Gastroesophageal sphincter (tissue), 4 donors: ENCODE measurements at regions not wholly inside any gene's neighbourhood (a gene's known extent, or its start where the extent isn't known, plus 50 kb on each side); places are given as distances from the start of the nearest gene placed in this dataset.
"Not testable (repeated sequence)": the region's sequence is repeated elsewhere in the genome, so short reads cannot be mapped to it uniquely, and the experiment has no call there.

Experiments used
- ATAC-seq: fragments of 150-250 bp; one replicate; pipeline ENCODE4 v1.9.1; 2016; ENCODE audit warnings: mild to moderate bottlenecking, moderate library complexity
- H3K27ac ChIP-seq, 4 donors: fragments of 200-600 bp; sonication (generic) in 3 of 4; 1 replicate in 3 of 4; 2 replicates in 1 of 4; pipeline ENCODE4 v1.5.1; 2016 to 2019
- H3K27me3 ChIP-seq: fragments of 200-600 bp; sonication (generic); one replicate; pipeline ENCODE4 v1.5.1; 2019
- H3K36me3 ChIP-seq, 2 donors: fragments of 200-600 bp; sonication (generic); one replicate each; pipeline ENCODE4 v1.5.1; 2019; ENCODE audit warnings: control low read depth in 1 of 2
- H3K4me1 ChIP-seq, 3 donors: fragments of 200-600 bp; sonication (generic); 1 replicate in 2 of 3; 2 replicates in 1 of 3; pipeline ENCODE4 v1.5.1; 2016 to 2019; ENCODE audit warnings: control low read depth in 2 of 3
- H3K4me3 ChIP-seq, 2 donors: fragments of 200-600 bp; sonication (generic); one replicate each; pipeline ENCODE4 v1.5.1; 2019; ENCODE audit warnings: mild to moderate bottlenecking in 1 of 2, moderate library complexity in 1 of 2
- H3K9me3 ChIP-seq, 3 donors: fragments of 200-600 bp; sonication (generic); one replicate each; pipeline ENCODE4 v1.5.1; 2017 to 2019; ENCODE audit warnings: control low read depth in 2 of 3
- EP300 ChIP-seq: sonication (generic); formaldehyde crosslinking; IDR thresholded peaks from one replicate; pipeline ENCODE4 v1.6.1; 2017; ENCODE audit warnings: antibody characterized with exemption, mild to moderate bottlenecking
- POLR2A ChIP-seq, 2 donors: fragments of 450-650 bp; IDR thresholded peaks; one replicate each; pipeline ENCODE4 v1.6.1; 2017; ENCODE audit warnings: antibody characterized with exemption in 2 of 2, mild to moderate bottlenecking in 2 of 2, moderate library complexity in 1 of 2
- POLR2AphosphoS5 ChIP-seq: sonication (generic); formaldehyde crosslinking; IDR thresholded peaks from one replicate; pipeline ENCODE4 v1.6.1; 2017; ENCODE audit warnings: antibody characterized with exemption
- WGBS, 2 donors: methylation state at CpG; one replicate each; pipeline ENCODE4 v1.1.5; 2018; ENCODE audit warnings: low coverage in 1 of 2; 5-methylcytosine and 5-hydroxymethylcytosine counted together
- TF ChIP-seq, protein P1 (sequence below), 4 experiments: fragments of 200-600 bp in 2 of 4; fragments of 450-650 bp in 2 of 4; sonication (generic) in 1 of 4; IDR thresholded peaks; one replicate each; pipeline ENCODE4 v1.5.1; 2017 to 2019; ENCODE audit warnings: antibody characterized with exemption in 4 of 4, mild to moderate bottlenecking in 2 of 4, moderate library complexity in 2 of 4

DNA sequence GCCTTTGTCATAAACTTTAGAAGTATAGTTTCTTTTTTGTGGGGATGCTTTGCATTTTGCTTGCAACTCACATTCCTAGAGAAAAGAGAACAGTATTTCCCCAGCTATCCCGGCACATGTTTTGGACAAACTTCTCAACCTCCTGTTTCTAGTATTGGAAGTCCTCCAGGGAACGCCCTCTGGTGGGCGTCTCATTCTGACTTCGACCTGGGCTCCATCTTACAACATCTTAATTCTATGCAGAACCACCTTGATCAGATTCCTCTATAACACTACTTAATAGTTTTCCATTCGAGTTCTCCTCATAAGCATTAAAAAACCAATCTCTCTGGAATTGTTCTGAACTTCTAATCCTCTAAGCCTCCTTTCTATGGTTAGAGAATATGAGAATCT, 139.5 kb upstream of the FZD8 start:
- Histone ChIP-seq H3K36me3 (no peaks in the 10 kb centered on the region), H3K27ac (no peak overlapping the region), H3K4me1 (no peaks in the 10 kb centered on the region), H3K4me3 (no peak overlapping the region), H3K27me3 (no peaks in the 10 kb centered on the region), H3K9me3 (peaks cover 0 to 14% (median 0%) of the 10 kb centered on the region in 3 donors)
- TF ChIP-seq POLR2AphosphoS5, result no peak
- no peak for TF ChIP-seq EP300
- TF ChIP-seq POLR2A (IDR thresholded peaks at IDR 0.05), result no peak
- TF ChIP-seq, protein P1, sequence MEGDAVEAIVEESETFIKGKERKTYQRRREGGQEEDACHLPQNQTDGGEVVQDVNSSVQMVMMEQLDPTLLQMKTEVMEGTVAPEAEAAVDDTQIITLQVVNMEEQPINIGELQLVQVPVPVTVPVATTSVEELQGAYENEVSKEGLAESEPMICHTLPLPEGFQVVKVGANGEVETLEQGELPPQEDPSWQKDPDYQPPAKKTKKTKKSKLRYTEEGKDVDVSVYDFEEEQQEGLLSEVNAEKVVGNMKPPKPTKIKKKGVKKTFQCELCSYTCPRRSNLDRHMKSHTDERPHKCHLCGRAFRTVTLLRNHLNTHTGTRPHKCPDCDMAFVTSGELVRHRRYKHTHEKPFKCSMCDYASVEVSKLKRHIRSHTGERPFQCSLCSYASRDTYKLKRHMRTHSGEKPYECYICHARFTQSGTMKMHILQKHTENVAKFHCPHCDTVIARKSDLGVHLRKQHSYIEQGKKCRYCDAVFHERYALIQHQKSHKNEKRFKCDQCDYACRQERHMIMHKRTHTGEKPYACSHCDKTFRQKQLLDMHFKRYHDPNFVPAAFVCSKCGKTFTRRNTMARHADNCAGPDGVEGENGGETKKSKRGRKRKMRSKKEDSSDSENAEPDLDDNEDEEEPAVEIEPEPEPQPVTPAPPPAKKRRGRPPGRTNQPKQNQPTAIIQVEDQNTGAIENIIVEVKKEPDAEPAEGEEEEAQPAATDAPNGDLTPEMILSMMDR (IDR thresholded peaks at IDR 0.05), result no peak
- 66 to 76% methylated on average over 5 of the region's 5 CpGs for WGBS, 2 donors
- no peak for ATAC-seq

DNA sequence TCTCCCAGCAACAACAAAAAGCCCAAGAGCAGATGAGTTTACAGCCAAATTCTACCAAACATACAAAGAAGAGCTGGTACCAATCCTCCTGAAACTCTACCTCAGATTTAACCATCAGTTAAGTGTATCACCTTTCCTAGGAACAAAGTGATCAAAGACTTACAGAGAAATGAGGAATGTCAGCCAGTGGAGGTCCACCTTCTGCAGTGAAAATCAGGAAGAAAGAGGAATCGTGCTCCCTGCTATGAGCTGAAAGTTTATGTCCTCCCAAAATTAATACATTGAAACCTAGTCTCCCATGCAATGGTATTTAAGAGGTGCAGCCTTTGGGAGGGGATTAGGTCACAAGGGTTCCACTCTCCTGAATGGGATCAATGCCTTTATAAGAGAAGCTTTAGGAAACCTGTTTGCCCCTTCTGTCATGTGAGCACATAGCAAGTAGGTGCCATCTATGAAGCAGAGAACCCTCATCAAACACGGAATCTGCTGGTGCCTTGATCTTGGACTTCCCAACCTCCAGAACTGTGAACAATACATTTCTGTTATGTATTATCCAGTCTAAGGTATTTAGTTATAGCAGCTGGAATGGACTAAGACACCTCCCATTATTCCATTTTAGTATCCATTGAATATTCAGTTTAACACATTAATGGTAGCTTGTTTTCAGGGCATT, 139.0 kb upstream of the FZD8 start:
- no peak for ATAC-seq
- Histone ChIP-seq H3K4me3 (no peak overlapping the region), H3K36me3 (no peaks in the 10 kb centered on the region), H3K27ac (no peak overlapping the region), H3K4me1 (no peaks in the 10 kb centered on the region), H3K9me3 (peaks cover 0 to 9% (median 0%) of the 10 kb centered on the region in 3 donors), H3K27me3 (no peaks in the 10 kb centered on the region)
- 84 to 100% methylated on average over 2 of the region's 2 CpGs for WGBS, 2 donors
- no peak for TF ChIP-seq EP300
- no peak for TF ChIP-seq POLR2A (IDR thresholded peaks at IDR 0.05)
- TF ChIP-seq, protein P1 (IDR thresholded peaks at IDR 0.05), result no peak
- no peak for TF ChIP-seq POLR2AphosphoS5

DNA sequence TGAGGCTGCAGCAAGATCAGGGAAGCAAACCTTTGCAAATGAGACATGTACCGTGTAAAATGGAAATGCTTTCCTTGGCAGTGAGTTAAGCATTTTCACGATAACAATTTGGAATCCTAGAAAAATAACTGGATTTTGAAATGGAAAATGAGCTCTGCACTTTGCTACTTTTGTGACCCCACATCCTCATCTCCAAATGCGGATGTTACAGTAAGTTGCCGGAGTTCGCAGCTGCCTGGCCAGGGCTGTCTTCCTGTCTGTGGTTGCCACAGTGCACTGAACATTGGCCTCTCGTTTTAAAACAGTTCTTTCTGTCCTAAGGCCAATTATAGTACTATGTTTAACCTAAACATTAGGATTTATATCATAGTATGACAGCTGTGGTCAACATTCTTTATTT, 136.2 kb upstream of the FZD8 start:
- H3K4me1 ChIP-seq, result no peaks in the 10 kb centered on the region
- H3K27ac ChIP-seq, result no peak overlapping the region
- H3K4me3 ChIP-seq, result no peak overlapping the region
- H3K9me3 ChIP-seq, result peaks cover 0 to 3% (median 0%) of the 10 kb centered on the region in 3 donors
- no peaks in the 10 kb centered on the region for H3K36me3 ChIP-seq
- H3K27me3 ChIP-seq, result no peaks in the 10 kb centered on the region
- ATAC-seq, result no peak
- TF ChIP-seq POLR2A (IDR thresholded peaks at IDR 0.05), result no peak
- no peak for TF ChIP-seq POLR2AphosphoS5
- TF ChIP-seq, protein P1 (IDR thresholded peaks at IDR 0.05), result no peak
- no peak for TF ChIP-seq EP300
- WGBS, 2 donors, result 12 to 73% methylated on average over 4 of the region's 6 CpGs

DNA sequence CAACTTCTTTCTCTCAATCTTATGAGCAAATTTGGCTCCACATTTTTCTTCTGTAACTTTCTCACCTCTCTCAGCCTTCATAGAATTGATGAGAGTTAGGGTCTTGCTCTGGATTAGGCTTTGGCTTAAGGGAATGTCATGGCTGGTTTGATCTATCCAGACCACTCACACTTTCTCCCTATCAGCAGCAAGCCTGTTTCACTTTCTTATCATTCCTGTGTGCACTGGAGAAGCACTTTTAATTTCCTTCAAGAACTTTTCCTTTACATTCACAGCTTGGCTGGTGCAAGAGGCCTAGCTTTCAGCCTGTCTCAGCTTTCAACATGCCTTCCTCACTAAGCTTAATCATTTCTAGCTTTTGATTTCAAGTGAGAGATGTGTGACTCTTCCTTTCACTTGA, 134.5 kb upstream of the FZD8 start:
- H3K27ac ChIP-seq, H3K36me3 ChIP-seq, ATAC-seq, H3K4me3 ChIP-seq, H3K27me3 ChIP-seq, H3K4me1 ChIP-seq, H3K9me3 ChIP-seq: not testable (repeated sequence)

DNA sequence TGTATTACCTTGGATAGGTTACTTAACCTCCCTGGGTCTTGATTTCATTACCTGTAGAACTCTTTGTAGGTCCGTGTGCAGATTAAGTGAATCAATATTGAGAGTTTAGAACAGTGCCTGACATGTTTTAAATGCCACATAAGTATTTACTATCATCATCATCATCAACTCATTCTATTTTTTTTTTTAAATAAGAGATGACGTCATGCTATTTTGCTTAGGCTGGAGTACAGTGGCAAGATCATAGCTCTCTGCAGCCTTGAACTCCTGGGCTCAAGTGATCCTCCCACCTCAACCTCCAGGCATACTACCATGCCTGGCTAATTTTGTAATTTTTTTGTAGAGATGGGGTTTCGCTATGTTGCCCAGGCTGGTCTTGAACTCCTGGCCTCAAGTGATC, 132.0 kb upstream of the FZD8 start:
- Histone ChIP-seq H3K27me3 (no peaks in the 10 kb centered on the region), H3K4me1 (peaks cover 0 to 7% (median 0%) of the 10 kb centered on the region in 3 donors), H3K9me3 (no peaks in the 10 kb centered on the region), H3K4me3 (no peak overlapping the region), H3K36me3 (no peaks in the 10 kb centered on the region), H3K27ac (no peak overlapping the region)
- no peak for ATAC-seq
- TF ChIP-seq, protein P1 (IDR thresholded peaks at IDR 0.05), result no peak
- TF ChIP-seq POLR2A (IDR thresholded peaks at IDR 0.05) (no peak), POLR2AphosphoS5 (no peak), EP300 (no peak)
- 93 to 100% methylated on average over 2 of the region's 3 CpGs for WGBS, 2 donors
